GM23248 (cell line): ENCODE measurements at regions not wholly inside any gene's neighbourhood (a gene's known extent, or its start where the extent isn't known, plus 50 kb on each side); places are given as distances from the start of the nearest gene placed in this dataset.

ENCODE experiments used
- EZH2 ChIP-seq: fragments of 200-600 bp; sonication (generic); IDR thresholded peaks from 2 replicates; pipeline ENCODE4 v1.6.1; 2018; ENCODE audit warnings: antibody characterized with exemption, mild to moderate bottlenecking; ENCODE audit not compliant: insufficient read depth, poor library complexity, severe bottlenecking
- EZH2phosphoT487 ChIP-seq: fragments of 200-600 bp; sonication (generic); IDR thresholded peaks from 2 replicates; pipeline ENCODE4 v1.6.1; 2018; ENCODE audit warnings: antibody characterized with exemption, moderate library complexity, mild to moderate bottlenecking, low read depth; ENCODE audit not compliant: insufficient read depth

- TF ChIP-seq EZH2 (no peak), EZH2phosphoT487 (no peak)
Observed at GRCh38 chr6:37088897-37089296, 81.1 kb upstream of the PIM1 start.
